ENCODE measurements at regions not wholly inside any gene's neighbourhood (a gene's known extent, or its start where the extent isn't known, plus 50 kb on each side); places are given as distances from the start of the nearest gene placed in this dataset.

DNA sequence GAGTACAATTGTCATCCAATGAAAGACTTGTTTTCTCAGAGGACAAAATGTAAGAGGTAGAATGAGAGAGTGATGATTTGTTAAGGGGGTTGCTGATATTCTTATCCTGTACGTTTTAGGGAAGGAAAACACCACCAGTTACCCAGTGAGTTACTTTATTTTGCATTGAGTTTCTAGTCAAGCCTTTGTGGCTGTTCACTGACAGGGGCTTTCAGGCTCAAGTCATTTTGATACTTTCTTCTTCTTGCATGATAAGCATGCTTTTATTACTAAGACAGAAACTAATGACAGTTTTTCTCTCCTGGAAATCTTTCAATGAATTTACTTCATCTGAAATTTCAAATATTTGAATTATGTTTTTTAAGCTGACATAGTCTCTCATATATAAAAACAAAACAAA is 710.2 kb upstream of the POM121L12 start:
- TF ChIP-seq CTCF (IDR thresholded peaks at IDR 0.05; ENCODE audit: control extremely low read depth in 1 of 3, insufficient read depth in 1 of 3, low read depth in 1 of 3, low read length in 3 of 3) (no peak), CHD2 (IDR thresholded peaks at IDR 0.05; ENCODE audit: low read length) (no peak), POLR2A (IDR thresholded peaks at IDR 0.05; ENCODE audit: control extremely low read depth in 1 of 2, low read depth in 2 of 2, low read length in 2 of 2) (no peak), EP300 (IDR thresholded peaks at IDR 0.05; ENCODE audit: borderline replicate concordance in 1 of 2, low read depth in 2 of 2, low read length in 2 of 2) (no peak), HDAC6 (IDR thresholded peaks at IDR 0.05; ENCODE audit: low read depth, low read length) (no peak), CEBPB (IDR thresholded peaks at IDR 0.05; ENCODE audit: low read depth, low read length) (no peak), EZH2 (IDR thresholded peaks at IDR 0.05; ENCODE audit: low read depth, low read length, severe bottlenecking) (no peak), CREB1 (IDR thresholded peaks at IDR 0.05) (no peak), MAX (IDR thresholded peaks at IDR 0.05) (no peak), GTF2F1 (IDR thresholded peaks at IDR 0.05; ENCODE audit: borderline replicate concordance, low read depth, low read length) (no peak), GABPA (IDR thresholded peaks at IDR 0.05; ENCODE audit: borderline replicate concordance, insufficient read depth, low read length) (no peak)

Data from H1 (cell line).